ENCODE measurements at regions not wholly inside any gene's neighbourhood (a gene's known extent, or its start where the extent isn't known, plus 50 kb on each side); places are given as distances from the start of the nearest gene placed in this dataset.
"Not testable (repeated sequence)": the region's sequence is repeated elsewhere in the genome, so short reads cannot be mapped to it uniquely, and the experiment has no call there.

DNA sequence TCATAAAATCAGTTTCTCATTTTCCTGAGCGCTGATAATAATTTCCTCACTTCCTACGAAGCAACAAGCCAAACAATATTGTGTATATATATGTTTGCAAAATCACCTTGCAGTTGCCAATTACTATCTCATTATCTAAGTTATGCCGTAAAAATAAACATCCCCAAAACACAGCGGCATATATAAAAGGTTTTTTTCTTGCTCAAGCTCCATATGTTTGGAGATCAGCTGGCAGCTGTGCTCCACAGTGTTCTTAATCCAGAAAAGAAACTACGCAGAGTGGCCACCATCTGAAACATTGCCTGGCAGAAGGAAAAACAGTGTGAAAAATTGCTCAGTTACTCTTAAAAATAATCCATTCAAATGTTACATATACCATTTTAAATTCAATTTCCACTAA lies 951.4 kb downstream of the PLOD2 start:
- no peak for DNase-seq

DNA sequence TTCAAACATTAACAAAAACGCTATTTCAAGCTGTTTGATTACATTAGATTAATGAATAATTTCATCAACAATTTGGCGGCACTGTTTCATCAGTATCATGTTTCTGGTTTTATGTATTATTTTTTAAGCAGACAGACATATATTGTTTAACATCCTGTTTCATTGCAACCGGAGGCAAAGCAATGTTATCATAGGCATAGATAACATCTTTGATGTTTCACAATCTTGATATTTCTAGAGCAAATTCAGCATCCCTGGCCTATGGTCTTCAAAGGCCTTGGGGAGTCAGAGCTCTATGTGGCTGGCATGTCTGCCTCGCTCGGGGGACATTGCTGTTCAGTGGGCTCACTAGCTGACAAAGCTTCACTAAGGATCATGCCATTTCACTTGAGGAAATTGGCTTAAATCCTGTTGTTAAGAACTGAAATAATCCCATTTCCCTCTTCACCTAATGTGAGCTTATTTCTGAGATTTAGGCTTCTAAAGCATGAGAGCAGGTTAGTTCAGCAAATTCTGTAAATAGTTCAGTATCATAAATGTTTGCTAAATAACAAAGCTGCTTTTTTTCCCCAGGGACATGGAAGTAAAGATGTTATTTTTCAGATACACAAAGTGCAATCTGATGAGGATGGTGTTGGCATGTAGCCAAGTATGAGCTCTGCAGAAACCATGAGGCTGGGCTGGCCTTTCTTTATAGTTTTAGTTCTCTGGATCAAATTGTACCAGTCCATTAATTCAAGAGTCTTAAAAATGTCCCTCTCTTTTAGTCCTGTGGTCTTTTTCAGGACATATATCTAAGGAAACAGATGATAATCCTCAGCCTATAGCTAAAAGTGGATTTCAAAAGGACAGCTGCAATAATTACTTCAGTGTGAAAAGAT lies 941.4 kb downstream of the PLOD2 start:
- DNase-seq: no peak

DNA sequence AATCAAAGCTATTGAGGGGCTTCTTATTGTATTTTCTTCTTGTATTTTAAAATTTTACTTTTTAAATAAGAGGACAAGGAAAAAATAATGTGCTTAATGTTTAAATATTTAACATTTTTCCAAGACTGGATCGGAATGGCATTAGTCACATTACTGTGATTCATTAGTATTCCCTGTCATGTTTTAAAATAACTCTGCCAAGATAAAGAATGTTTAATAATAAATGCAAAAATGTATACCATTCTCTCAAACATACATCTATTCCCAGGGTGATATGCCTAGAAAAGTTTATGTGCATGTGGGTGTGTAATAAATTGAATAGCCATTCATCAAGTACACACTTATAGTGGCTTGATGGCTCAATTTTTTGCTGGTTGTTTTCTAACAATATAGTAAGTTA lies 936.1 kb downstream of the PLOD2 start:
- DNase-seq: no peak

DNA sequence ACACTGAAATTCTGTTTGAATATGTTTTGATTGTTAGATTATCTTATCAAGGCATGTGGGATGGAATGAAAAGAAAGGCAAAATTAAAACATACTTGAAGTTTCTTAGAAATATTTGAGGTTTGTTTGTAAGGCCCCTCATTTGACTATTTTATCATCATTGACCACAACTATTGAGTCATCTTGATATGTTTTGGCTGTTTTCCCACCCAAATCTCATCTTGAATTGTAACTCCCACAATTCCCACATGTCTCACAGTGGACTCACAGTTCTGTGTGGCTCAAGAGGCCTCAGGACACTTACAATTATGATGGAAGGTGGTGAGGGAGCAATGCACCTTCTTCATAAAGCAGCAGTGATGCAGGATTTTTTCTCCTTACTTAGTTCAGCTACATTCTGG lies 917.1 kb downstream of the PLOD2 start:
- no peak for DNase-seq

DNA sequence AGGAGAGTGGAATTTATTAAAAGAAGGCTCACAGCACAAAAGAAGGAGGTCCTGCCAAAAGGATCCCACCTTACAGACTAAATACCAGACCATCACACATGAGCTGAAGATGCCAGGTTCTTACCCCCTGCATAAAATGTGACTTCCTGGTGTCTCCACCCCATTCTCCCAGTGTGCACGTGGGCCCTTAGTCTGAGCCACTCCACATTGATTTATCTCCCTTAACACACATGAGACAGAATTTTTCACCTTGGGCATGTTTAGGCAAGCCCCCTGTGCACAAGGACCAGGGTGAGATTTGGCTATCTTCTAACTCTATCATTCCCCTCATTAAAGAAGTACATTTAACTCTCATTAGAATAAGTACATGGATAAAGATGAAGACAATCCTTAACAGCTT lies 916.7 kb downstream of the PLOD2 start:
- DNase-seq: no peak

DNA sequence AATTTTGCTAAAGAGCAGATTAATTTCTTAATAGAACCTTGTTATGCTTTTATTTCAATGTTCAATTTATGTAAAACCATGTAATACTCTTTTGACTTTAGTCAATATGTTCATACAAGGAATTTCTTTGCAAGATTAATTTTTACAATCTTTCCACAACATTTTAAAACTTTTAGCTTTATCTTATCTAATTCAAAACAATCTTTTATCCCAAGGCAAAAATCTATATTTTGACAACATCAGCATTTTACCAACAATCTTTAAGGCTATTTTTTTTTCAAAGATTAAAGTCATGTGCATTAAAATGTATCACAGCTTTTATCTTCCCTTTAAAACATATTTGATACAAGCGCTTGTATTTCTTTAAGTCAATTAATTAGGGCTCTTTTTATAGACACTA lies 914.7 kb downstream of the PLOD2 start:
- DNase-seq: no peak

DNA sequence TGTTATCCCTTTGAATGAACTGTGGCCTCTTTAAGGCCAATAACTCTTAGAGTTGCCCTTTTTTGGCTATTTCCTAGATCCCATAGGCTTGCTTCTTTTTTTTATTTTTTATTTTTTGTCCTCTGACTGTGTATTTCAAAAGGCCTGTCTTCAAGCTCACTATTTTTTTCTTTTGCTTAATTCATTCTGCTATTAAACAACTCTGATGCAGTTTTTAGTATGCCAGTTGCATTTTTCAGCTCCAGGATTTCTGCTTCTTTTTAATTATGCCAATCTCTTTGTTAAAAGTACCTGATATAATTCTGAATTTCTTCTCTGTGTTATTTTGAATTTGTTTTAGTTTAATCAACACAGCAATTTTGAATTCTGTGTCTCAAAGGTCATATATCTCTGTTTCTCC lies 912.1 kb downstream of the PLOD2 start:
- no peak for DNase-seq

DNA sequence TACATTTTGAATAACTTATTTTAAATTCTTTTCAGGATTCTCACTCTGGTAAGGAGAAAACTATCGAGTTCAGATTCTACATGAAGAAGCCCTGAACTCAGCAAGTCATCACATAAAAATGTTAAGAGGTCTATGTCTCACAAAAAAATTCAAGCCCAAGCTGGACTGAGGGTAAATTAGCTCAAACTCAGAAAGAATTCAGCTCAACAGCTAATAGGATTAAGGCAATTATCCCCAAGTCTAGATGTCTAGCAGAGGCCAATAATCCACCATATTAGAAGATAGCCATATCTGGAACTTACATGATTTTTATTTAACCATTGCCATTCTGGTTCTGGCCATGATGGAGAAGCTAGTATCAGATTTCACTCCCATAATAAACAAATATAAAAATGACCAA lies 909.7 kb downstream of the PLOD2 start:
- DNase-seq: no peak

DNA sequence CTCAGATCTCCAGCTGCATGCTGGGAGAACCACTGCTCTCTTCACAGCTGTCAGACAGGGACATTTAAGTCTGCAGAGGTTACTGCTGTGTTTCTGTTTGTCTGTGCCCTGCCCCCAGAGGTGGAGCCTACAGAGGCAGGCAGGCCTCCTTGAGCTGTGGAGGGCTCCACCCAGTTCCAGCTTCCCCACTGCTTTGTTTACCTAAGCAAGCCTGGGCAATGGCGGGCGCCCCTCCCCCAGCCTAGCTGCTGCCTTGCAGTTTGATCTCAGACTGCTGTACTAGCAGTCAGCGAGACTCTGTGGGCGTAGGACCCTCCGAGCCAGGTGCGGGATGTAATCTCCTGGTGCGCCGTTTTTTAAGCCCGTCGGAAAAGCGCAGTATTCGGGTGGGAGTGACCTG lies 903.0 kb downstream of the PLOD2 start:
- DNase-seq: not testable (repeated sequence)

DNA sequence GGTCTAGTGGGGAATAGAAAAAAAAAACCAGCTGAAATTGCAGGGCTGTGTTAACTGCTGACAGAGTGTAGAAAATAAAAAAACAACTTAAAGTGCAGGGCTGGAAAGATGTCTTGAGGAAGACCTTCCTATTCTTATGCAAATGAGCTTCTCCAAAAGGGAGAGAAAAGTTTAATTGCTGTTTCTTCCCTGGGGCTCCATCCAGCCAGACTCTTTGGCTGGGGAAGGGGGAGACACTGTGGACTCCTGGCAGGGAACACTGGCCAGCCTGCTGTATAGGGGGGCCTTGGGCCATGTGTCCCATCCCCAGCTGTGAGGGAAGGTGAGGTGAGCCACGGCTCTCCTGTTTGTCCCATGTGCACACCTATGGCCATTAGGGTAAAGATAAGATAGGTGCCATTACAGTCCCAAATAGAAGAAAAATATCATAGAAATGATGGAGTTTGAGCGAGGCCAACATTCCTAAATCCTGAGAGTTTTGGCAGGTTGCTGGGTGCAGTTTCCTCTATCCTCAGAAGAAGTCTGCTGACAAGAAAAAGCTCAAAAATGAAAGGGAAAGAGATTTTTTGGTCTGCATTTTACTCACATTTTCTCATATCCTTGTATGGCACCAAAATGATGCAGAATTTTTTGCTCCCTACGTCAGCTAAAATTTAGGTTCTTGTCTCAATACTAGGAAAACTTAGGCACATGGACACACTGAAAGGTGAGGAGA lies 901.7 kb downstream of the PLOD2 start:
- DNase-seq: no peak

DNA sequence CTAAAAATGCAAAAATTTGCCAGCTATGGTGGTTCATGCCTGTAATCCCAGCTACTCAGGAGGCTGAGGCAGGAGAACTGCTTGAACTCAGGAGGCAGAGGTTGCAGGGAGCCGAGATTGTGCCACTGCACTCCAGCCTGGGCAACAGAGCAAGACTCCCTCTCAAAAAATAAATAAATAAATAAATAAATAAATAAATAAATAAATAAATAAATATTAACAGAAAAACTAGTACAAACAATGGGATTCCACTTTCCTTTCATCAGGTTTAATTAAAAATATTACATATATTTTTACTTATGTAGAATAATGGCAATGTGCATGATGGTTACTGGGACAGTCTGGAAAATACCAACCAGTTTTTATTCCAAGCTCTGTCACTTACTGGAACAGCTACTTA lies 897.5 kb downstream of the PLOD2 start:
- not testable (repeated sequence) for DNase-seq

DNA sequence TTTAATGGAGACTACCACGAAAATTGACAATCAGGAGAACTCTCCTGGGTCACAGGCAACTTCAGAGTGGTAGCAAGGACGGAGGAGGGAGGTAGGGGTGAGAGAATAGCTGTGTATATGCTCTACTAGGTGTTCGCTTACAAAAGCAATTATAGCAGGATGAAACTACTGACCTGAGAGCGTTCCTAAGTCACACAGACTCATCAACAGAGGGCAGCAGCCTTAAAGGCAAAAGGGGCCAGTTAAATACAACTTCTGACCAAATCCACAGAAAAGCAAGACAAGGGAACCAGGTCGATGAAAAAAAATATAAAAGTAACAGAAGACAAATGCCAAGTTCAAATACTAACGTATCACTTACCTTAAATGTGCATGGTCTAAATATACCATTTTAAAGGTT lies 894.6 kb downstream of the PLOD2 start:
- no peak for DNase-seq

DNA sequence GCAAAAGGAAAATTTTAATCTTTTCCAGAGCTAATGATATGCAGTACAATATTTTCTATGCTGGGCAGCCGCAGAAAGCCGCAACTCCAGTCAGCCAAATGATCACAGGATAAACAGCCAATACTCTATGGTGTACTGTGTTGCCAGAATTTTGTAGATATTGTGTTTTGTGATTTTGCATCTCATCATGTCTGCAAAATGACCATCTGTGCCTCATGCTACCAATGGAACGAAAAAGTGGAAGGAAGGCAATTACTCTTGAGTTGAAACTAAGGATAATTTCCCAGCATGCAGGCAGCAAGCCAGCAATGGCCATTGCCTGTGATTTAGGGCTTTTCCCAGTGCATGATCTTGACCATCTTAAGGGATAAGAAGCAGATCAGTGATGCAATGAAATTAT lies 891.9 kb downstream of the PLOD2 start:
- DNase-seq: no peak

DNA sequence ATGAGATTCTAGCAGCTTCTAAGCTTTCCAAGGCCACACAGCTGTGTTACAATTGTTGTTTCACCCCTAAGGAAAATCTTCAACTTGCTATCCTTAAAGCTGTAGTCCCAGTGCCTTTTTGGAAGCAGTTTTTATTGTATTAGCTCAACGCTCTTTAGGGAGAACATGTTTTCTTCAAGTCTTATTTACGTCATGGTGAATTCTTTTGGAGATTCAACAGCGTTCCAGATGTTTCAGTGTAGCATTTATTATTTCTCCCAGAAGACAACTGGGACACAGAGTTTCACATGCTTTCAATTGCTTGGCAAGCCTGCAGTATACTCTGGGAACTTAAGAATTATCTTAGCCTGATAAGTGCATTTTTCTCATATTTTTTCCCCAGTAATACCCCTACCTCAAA lies 888.3 kb downstream of the PLOD2 start:
- no peak for DNase-seq

DNA sequence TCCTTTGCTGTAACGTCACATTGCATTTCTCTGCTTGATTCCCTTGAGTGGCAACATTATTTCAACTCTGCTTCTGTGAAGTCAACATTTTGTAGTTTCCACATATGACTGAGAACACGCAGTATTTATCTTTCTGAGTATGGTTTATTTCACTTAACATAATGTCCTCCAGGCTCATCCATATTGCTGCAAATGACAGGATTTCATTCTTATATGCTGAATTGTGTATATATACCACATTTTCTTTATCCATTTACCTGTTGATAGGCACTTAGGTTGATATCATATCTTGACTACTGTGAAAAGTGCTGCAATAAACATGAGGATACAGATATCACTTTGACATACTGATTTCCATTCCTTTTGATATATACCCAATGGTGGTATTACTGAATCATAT lies 878.5 kb downstream of the PLOD2 start:
- no peak for DNase-seq

DNA sequence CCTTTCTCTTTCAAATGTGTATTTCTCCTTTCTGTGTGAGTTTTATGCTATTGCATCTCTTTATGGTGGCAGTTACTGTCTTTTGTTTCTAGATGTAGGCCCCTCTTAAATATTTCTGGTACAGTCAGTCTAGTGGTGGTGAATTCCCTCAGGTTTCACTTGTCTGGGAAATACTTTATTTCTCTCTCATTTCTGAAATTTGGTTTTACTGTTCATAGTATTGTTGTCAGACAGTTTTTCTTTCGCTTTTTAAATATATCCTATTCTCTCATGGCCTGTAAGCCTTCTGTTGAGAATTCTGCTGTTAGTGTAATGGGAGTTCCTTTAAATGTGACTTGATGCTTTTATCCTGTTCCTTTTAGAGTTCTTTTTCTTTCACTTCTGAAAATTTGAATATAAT lies 874.0 kb downstream of the PLOD2 start:
- DNase-seq: no peak

DNA sequence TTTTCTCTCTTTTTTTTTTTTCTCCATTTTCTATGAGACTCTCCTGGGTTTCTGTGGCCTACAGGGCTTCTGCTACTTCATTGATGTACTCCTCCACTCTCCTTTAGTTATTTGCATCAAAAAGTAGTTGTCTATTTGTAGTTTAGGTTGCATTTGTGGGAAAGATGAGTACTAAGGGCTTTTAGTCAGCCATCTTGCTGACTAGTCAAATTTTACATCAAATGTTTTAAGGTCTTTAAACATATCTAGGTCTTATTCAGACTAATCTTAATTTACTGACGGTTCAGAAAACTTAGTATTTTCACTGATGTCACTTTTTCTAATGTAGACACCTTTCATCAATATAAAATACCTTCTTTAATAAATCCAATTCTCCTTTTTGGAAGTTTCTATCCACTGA lies 871.0 kb downstream of the PLOD2 start:
- DNase-seq: no peak

DNA sequence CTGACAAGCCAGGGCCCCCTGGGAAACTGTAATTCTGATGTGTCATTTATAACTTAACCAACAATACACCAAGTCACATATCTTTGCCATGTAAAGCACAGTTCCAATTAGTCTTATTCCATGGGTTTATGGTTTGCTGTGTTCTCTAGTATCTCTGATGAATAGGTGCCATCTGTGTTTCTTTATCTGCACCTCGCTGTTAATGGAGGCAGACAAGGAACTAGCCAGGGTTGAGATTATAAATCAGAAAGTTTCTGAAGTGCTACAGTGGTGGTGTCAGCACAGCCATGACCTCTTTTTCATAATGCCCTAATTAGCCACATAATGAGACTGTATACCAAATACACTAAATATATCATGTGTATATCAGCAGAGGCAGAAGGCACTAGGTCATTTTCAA lies 866.4 kb downstream of the PLOD2 start:
- DNase-seq: no peak

DNA sequence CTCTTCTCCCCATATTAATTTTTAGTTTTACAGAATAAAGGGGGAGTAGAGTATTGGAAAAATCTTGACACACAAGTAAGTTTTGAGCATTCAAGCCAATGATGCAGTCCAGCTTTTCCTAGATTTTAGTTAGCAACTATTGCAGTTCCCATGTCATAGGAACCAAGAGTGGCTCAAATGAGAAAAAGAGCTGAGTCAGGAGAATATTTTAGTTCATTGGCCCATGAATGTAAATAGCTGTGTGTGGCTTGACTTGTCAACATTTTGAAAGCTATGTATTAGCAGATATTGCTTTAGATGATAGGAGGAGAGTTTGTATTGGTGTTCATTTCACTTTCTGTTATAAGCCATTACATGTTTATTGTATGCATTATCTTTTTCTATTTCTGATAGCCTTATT lies 853.7 kb downstream of the PLOD2 start:
- DNase-seq: no peak

DNA sequence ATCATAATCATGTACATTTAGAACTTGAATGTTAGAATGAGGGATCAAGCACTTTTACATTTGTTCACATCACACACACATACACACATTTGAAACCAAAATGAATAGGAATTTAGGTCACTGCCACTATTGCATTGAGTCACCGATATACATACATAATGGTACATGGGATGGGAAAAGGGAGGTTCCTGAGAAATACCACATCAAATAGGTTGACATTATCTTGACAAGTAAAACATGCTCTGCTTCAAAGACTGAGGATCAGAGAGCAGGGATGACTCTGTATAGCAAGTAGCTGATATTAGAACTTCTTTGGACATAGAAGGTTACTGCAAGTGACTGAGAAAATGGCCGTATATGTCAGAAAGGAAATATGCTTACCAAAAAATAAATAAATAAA lies 847.2 kb downstream of the PLOD2 start:
- no peak for DNase-seq

DNA sequence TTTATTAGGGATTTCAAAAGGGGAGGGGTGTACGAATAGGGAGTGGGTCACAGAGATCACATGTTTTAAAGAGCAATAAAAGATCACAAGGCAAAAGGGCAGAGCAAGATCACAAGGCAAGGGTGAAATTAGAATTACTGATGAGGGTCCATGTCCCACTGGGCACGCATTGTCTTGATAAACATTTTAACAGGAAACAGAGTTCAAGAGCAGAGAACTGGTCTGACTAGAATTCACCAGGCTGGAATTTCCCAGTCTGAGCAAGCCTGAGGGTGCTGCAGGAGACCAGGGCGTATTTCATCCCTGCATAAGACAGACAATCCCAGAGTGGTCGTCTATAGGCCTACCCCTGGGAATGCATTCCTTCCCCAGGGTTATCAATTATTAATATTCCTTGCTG lies 844.7 kb downstream of the PLOD2 start:
- not testable (repeated sequence) for DNase-seq

DNA sequence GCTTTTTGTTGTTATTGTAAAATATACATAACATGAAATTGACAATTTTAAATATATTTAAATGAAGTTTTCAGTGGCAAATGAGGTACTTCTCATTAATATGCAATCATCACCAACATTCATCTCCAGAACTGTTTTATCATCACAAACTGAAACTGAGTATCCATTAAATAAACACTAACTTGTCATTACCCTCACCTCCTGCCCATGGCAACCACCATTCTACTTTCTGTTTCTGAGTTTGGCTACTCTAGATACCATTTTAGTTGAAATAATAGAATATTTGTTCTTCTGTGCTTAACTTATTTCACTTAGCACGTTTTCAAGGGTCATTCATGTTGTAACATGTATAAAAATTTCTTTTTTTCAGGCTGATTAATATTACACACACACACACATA lies 834.3 kb downstream of the PLOD2 start:
- DNase-seq: no peak

DNA sequence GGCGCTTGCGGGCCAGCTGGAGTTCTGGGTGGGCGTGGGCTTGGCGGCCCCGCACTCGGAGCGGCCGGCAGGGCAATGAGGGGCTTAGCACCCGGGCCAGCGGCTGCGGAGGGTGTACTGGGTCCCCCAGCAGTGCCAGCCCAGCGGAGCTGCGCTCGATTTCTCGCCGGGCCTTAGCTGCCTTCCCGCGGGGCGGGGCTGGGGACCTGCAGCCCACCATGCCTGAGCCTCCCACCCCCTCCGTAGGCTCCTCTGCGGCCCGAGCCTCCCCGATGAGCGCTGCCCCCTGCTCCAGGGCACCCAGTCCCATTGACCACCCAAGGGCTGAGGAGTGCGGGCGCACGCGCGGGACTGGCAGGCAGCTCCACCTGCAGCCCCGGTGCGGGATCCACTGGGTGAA lies 827.6 kb downstream of the PLOD2 start:
- not testable (repeated sequence) for DNase-seq

DNA sequence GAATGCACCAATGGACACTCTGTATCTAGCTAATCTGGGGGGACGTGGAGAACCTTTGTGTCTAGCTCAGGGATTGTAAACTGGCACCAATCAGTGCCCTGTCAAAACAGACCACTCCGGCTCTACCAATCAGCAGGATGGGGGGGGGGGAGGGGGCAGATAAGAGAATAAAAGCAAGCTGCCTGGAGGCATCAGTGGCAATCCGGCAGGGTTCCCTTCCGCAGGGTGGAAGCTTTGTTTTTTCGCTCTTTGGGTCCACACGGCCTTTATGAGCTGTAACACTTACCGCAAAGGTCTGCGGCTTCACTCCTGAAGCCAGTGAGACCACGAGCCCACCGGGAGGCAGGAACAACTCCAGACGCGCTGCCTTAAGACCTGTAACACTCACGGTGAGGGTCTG lies 827.1 kb downstream of the PLOD2 start:
- no peak for DNase-seq

DNA sequence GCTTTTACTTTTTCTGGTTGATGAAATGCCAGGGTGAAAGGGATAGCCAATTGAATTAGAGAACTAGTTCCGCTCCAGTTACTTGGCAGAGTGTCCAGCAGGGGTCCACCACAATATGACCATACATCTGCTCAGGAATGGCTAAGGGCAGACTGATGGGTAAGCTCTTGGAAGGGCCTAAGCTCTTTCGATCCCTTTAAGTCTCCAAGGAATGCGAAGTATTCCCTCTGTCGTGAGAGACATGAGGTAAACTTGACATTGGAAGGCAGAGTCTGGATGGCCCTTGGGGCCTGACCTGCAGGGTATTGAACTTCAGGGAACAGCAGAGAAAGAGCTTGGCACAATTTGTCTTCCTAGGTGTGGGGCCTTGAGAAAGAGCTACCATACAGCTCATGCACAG lies 805.8 kb downstream of the PLOD2 start:
- DNase-seq: no peak

Measured in activated CD4-positive, alpha-beta T cell treated with anti-CD3 and anti-CD28 coated beads, Interleukin-2, Interleukin-6, amounts not matched to agents 100 ng/mL and 50 ng/mL, durations not matched to agents 16 hours and 8 hours (primary cell).